ENCODE measurements at regions not wholly inside any gene's neighbourhood (a gene's known extent, or its start where the extent isn't known, plus 50 kb on each side); places are given as distances from the start of the nearest gene placed in this dataset.

- no peak for DNase-seq (ENCODE audit: low read depth)
Observed at GRCh38 chr11:15379483-15379882, 264.8 kb downstream of the INSC start.

DNA sequence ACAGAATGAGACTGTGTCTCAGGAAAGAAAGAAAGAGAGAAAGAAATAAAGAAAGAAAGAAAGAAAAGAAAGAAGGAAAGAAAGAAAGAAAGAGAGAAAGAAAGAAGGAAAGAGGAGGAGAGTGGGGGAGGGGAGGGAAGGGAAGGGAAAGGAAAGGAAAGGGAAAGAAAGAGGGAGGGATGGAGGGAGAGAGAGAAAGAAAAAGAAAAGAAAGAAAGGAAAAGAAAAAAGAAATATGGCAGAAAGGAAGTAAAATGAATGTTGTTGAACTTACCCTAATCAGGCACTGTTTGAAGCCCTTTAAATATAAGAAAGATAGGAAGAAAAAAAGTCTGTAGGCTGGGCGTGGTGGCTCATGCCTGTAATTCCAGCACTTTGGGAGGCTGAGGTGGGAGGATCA, 276.1 kb downstream of the INSC start:
- no peak for DNase-seq (ENCODE audit: low read depth)

DNA sequence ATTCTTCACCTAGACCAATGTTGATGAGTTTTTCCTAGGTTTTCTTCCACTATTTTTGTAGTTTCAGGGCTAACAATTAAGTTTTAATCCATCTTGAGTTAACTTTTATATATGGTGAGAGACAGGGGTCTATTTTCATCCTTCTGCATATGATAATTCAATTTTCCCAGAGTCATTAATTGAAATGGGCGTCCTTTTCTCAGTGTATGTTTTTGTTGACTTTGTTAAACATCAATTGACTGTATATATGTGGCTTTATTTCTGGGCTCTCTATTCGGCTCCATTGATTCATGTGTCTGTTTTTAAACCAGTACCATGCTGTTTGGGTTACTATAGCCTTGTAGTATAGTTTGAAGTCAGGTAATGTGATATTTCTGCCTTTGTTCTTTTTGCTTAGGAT, 282.1 kb downstream of the INSC start:
- no peak for DNase-seq (ENCODE audit: low read depth)

GRCh38 chr11:15406851-15407351, 292.2 kb downstream of the INSC start:
- DNase-seq (ENCODE audit: low read depth) = no peak

DNA sequence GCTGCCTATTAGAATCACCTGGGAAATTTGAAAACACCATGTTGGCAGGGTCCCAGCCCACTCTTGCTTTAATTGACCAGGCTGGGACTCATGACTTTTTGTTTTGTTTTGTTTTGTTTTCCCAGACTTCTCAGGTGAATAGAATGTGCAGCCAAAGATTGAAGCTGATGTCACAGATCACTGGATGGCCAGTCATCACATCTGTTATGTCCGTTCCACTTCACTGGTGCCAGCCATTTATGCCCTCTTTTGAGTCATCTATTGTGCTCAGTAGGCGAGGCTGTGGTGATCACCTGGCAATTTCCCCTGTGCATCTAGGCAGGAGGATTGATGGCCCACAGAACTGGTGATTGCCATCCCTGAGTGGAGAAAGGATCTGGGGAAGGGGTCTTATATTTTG, 297.3 kb downstream of the INSC start:
- DNase-seq (ENCODE audit: low read depth) = no peak

DNA sequence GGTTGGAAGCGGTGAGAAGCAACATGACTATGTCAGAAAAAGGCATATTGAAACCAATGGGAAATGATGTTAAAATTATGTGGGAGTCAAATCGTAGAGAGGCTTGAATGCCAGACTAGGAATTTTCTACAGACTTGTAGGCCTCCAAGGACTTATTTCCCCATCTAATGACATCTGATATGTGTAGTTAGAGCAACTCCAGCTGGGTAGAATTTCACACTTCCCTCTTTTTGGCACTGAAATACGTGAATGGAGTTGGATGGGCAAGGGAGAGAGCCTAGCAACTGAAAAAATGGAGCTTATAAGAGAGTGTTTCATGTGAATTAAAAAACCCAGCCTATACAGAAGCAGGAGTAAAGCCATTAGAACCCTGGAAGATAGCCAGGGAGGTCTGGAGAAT, 304.2 kb downstream of the INSC start:
- DNase-seq (ENCODE audit: low read depth) = no peak

GRCh38 chr11:15419696-15420095, 305.0 kb downstream of the INSC start:
- DNase-seq (ENCODE audit: low read depth) = no peak

DNA sequence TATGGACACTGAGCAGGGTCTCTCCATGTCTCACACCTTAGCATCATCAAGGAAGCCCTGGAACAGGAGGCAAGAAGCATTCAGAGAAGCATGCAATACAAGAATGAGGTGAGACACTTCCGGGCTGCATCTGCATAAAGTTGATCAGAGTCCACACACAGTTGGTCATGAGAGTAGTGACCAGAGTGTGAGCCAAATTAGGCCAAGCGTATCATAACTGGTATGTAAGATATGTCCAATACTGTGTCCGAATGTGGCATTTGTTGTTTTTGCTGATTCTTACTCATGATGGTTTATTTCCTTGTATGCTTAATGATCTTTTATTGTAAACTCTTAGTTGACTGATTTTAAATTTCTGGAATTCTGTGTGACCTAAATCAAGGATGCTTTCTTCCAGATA, 315.7 kb downstream of the INSC start:
- no peak for DNase-seq (ENCODE audit: low read depth)

DNA sequence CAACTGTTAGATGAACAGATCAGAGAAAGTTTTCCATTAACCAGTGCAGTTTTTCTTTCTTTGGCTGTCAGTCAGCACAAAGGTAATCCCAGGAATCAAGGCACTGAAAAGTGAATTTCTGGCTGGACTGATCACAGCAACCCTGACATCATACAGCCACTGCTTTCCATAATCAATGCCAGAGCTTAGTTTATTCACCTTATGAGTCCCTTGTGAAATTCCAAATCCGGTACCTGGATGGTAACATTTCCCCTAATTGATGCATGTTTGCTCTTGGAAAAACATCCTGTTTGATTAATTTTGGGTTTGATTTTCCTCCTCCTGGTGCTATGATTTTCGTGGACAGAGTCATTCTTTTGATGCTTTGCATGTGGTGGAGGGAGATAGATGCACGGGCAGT, 319.8 kb downstream of the INSC start:
- no peak for DNase-seq (ENCODE audit: low read depth)

- no peak for DNase-seq (ENCODE audit: low read depth)
Observed at GRCh38 chr11:15446315-15446714, 331.6 kb downstream of the INSC start.

DNA sequence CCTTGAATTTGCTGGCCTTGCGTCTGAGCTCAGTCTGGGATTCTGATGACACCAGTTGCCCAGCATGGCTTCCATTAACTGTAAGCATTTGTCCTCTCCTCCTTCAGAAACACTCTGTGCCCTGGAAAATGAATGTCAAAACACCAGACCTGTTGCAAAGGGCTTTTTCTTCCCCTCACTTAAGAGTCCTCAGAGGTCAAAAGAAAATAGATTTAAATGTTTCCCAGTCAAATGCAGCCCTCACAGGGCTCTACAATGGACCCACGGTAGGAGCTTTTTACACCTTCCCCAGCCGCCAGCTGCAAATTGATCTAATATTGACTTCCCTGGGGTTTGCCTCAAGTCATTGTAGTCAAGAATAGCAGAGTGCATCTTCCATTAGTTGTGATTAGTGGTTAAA, 332.2 kb downstream of the INSC start:
- no peak for DNase-seq (ENCODE audit: low read depth)

GRCh38 chr11:15451713-15452112, 337.0 kb downstream of the INSC start:
- DNase-seq (ENCODE audit: low read depth) = no peak

GRCh38 chr11:15453211-15453765, 338.6 kb downstream of the INSC start:
- DNase-seq (ENCODE audit: low read depth) = no peak

- DNase-seq (ENCODE audit: low read depth) = no peak
Observed at GRCh38 chr11:15468466-15468865, 353.7 kb downstream of the INSC start.

GRCh38 chr11:15471048-15471894, 356.5 kb downstream of the INSC start:
- no peak for DNase-seq (ENCODE audit: low read depth)

GRCh38 chr11:15471895-15472799, 357.4 kb downstream of the INSC start:
- no peak for DNase-seq (ENCODE audit: low read depth)

GRCh38 chr11:15473954-15474837, 359.5 kb downstream of the INSC start:
- no peak for DNase-seq (ENCODE audit: low read depth)

GRCh38 chr11:15476371-15476917, 361.7 kb downstream of the INSC start:
- DNase-seq (ENCODE audit: low read depth) = no peak

GRCh38 chr11:15481871-15482270, 367.1 kb downstream of the INSC start:
- no peak for DNase-seq (ENCODE audit: low read depth)

GRCh38 chr11:15483205-15483604, 368.5 kb downstream of the INSC start:
- DNase-seq (ENCODE audit: low read depth) = no peak

- DNase-seq (ENCODE audit: low read depth) = no peak
Observed at GRCh38 chr11:15484398-15484797, 369.7 kb downstream of the INSC start.
